Endothelial cell of umbilical vein (primary cell): ENCODE measurements at regions not wholly inside any gene's neighbourhood (a gene's known extent, or its start where the extent isn't known, plus 50 kb on each side); places are given as distances from the start of the nearest gene placed in this dataset.

Source experiments
- EZH2 ChIP-seq: IDR thresholded peaks from 2 replicates; pipeline ENCODE4 v1.6.1; 2012; ENCODE audit warnings: borderline replicate concordance, low read depth, mild to moderate bottlenecking, moderate library complexity, low read length, inconsistent platforms; ENCODE audit not compliant: severe bottlenecking
- POLR2A ChIP-seq: IDR thresholded peaks from 2 replicates; pipeline ENCODE4 v1.6.1; 2012; ENCODE audit warnings: low read depth, mild to moderate bottlenecking, control low read depth, low read length
- POLR2AphosphoS5 ChIP-seq: IDR thresholded peaks from 2 replicates; pipeline ENCODE4 v1.6.1; 2012; ENCODE audit warnings: low read depth, mild to moderate bottlenecking, control low read depth, low read length, moderate library complexity; ENCODE audit not compliant: insufficient read depth
- TF ChIP-seq, protein P1 (sequence below), 2 donors: IDR thresholded peaks; 1 replicate in 1 of 2; 2 replicates in 1 of 2; pipeline ENCODE4 v1.5.1; 2011; ENCODE audit warnings: low read length in 2 of 2, mild to moderate bottlenecking in 2 of 2, moderate library complexity in 2 of 2, control low read depth in 1 of 2, inconsistent platforms in 1 of 2, low read depth in 1 of 2; ENCODE audit not compliant: insufficient read depth in 1 of 2; ENCODE audit errors: extremely low read depth in 1 of 2
- TF ChIP-seq, protein P2 (sequence below): IDR thresholded peaks from 2 replicates; pipeline ENCODE4 v1.6.1; 2011; ENCODE audit not compliant: insufficient read depth, insufficient read length

GRCh38 chr18:24799720-24800119 lies 339.3 kb downstream of the HRH4 start:
- TF ChIP-seq POLR2A (no peak), POLR2AphosphoS5 (no peak), EZH2 (no peak)
- TF ChIP-seq, protein P1, sequence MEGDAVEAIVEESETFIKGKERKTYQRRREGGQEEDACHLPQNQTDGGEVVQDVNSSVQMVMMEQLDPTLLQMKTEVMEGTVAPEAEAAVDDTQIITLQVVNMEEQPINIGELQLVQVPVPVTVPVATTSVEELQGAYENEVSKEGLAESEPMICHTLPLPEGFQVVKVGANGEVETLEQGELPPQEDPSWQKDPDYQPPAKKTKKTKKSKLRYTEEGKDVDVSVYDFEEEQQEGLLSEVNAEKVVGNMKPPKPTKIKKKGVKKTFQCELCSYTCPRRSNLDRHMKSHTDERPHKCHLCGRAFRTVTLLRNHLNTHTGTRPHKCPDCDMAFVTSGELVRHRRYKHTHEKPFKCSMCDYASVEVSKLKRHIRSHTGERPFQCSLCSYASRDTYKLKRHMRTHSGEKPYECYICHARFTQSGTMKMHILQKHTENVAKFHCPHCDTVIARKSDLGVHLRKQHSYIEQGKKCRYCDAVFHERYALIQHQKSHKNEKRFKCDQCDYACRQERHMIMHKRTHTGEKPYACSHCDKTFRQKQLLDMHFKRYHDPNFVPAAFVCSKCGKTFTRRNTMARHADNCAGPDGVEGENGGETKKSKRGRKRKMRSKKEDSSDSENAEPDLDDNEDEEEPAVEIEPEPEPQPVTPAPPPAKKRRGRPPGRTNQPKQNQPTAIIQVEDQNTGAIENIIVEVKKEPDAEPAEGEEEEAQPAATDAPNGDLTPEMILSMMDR (IDR thresholded peaks at IDR 0.05; ENCODE audit: extremely low read depth in 1 of 2, insufficient read depth in 1 of 2, low read depth in 1 of 2, low read length in 2 of 2), result no peak
- TF ChIP-seq, protein P2, sequence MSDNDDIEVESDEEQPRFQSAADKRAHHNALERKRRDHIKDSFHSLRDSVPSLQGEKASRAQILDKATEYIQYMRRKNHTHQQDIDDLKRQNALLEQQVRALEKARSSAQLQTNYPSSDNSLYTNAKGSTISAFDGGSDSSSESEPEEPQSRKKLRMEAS, result no peak
